ENCODE measurements at regions not wholly inside any gene's neighbourhood (a gene's known extent, or its start where the extent isn't known, plus 50 kb on each side); places are given as distances from the start of the nearest gene placed in this dataset.

DNA sequence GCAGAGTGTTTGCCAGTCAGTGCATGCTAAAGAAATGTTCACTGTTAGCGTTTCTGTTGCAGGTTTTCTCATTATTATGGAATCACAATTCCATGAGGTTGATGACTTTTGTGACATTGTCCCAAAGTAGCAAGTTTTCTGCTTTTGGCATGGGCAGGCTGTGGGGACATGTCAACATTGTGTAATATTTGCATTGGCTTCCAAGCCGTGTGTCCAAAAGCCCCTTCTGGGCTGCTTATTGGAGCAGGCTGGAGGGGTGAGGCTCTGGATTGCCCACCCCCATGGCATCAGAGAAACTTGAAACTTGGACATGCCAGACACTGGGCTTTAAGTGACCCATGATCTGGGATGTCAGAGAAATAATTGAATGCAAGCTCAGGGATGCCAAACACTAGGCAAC is 90.7 kb downstream of the RTL9 start:
- in situ Hi-C loops (cut with MboI) = loop anchor here (25.0 kb wide), 1 partner anchor 788 kb away; no protein-coding TSS in a partner anchor
- POLR2A ChIA-PET = no interaction called here
- no TSS peak for BruUV-seq (replicated peaks)

More for the DNA sequence above, 90.7 kb downstream of the RTL9 start:
- H3K36me3 ChIP-seq (ENCODE audit: control insufficient read depth, insufficient read depth, low read length) = no peaks in the 10 kb centered on the region
- TF ChIP-seq, protein P1, sequence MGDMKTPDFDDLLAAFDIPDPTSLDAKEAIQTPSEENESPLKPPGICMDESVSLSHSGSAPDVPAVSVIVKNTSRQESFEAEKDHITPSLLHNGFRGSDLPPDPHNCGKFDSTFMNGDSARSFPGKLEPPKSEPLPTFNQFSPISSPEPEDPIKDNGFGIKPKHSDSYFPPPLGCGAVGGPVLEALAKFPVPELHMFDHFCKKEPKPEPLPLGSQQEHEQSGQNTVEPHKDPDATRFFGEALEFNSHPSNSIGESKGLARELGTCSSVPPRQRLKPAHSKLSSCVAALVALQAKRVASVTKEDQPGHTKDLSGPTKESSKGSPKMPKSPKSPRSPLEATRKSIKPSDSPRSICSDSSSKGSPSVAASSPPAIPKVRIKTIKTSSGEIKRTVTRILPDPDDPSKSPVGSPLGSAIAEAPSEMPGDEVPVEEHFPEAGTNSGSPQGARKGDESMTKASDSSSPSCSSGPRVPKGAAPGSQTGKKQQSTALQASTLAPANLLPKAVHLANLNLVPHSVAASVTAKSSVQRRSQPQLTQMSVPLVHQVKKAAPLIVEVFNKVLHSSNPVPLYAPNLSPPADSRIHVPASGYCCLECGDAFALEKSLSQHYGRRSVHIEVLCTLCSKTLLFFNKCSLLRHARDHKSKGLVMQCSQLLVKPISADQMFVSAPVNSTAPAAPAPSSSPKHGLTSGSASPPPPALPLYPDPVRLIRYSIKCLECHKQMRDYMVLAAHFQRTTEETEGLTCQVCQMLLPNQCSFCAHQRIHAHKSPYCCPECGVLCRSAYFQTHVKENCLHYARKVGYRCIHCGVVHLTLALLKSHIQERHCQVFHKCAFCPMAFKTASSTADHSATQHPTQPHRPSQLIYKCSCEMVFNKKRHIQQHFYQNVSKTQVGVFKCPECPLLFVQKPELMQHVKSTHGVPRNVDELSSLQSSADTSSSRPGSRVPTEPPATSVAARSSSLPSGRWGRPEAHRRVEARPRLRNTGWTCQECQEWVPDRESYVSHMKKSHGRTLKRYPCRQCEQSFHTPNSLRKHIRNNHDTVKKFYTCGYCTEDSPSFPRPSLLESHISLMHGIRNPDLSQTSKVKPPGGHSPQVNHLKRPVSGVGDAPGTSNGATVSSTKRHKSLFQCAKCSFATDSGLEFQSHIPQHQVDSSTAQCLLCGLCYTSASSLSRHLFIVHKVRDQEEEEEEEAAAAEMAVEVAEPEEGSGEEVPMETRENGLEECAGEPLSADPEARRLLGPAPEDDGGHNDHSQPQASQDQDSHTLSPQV (IDR thresholded peaks at IDR 0.05) = no peak
- TF ChIP-seq ZNF133 (CRISPR knock-in tag; IDR thresholded peaks at IDR 0.05) (no peak), MEF2D (tag; conservative IDR thresholded peaks at IDR 0.05; ENCODE audit: low read depth) (no peak), POLR2G (IDR thresholded peaks at IDR 0.05; ENCODE audit: low read depth, low read length) (no peak), NCOA4 (IDR thresholded peaks at IDR 0.05; ENCODE audit: partially characterized antibody) (no peak), MECOM (CRISPR knock-in tag; IDR thresholded peaks at IDR 0.05) (no peak), ZC3H8 (IDR thresholded peaks at IDR 0.05) (no peak), NR2F6 (CRISPR knock-in tag; IDR thresholded peaks at IDR 0.05) (no peak), ZNF699 (CRISPR knock-in tag; IDR thresholded peaks at IDR 0.05; ENCODE audit: insufficient replicate concordance) (no peak), RBM39 (optimal IDR thresholded peaks at IDR 0.05; ENCODE audit: low read depth, low read length) (no peak)
- TF ChIP-seq, protein P2, sequence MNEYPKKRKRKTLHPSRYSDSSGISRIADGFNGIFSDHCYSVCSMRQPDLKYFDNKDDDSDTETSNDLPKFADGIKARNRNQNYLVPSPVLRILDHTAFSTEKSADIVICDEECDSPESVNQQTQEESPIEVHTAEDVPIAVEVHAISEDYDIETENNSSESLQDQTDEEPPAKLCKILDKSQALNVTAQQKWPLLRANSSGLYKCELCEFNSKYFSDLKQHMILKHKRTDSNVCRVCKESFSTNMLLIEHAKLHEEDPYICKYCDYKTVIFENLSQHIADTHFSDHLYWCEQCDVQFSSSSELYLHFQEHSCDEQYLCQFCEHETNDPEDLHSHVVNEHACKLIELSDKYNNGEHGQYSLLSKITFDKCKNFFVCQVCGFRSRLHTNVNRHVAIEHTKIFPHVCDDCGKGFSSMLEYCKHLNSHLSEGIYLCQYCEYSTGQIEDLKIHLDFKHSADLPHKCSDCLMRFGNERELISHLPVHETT (CRISPR knock-in tag; conservative IDR thresholded peaks at IDR 0.05 in 1 of 2, IDR thresholded peaks at IDR 0.05 in 1 of 2) = no peak
- FAIRE-seq = no peak
- no peaks in the 10 kb centered on the region for H3K79me2 ChIP-seq (ENCODE audit: control insufficient read depth, insufficient read depth, low read length)
- H4K20me1 ChIP-seq (replicated peaks; ENCODE audit: control insufficient read depth, insufficient read depth, low read length) = no peaks in the 10 kb centered on the region; the same call in 1 of the 2 replicates
- CTCF ChIA-PET (ENCODE audit: low intra/inter-chr PET ratio) = interaction anchor here (0.7 to 1.3 kb wide), 2 partner anchors 398 to 403 kb away, joined by 3 to 9 read pairs; no protein-coding TSS in a partner anchor
- no peak overlapping the region for H3K4me2 ChIP-seq (ENCODE audit: insufficient read depth, low read length)
- H3K9me1 ChIP-seq (ENCODE audit: control insufficient read depth, insufficient read depth, low read length) = no peaks in the 10 kb centered on the region
- no peak overlapping the region for H3K4me3 ChIP-seq
- H3K27me3 ChIP-seq (ENCODE audit: control insufficient read depth in 2 of 2, insufficient read depth in 2 of 2, low read length in 2 of 2) = peaks cover 8 to 24% of the 10 kb centered on the region in 2 experiments; a peak in 3 of 5 replicates
- H2AFZ ChIP-seq (ENCODE audit: low read depth, low read length) = no peak overlapping the region
- H3K9ac ChIP-seq (ENCODE audit: insufficient read depth in 1 of 2, low read depth in 2 of 2, low read length in 2 of 2) = no peak overlapping the region
- intact Hi-C loops (cut with micrococcal nuclease) = no loop called here
- ATAC-seq = no peak
- WGBS (ENCODE audit: insufficient coverage, low coverage, missing lambda C conversion rate) = 0% methylated on average over 2 of the region's 2 CpGs
- no peak overlapping the region for H3K27ac ChIP-seq (ENCODE audit: extremely low read depth, low read depth, low read length)
- no peaks in the 10 kb centered on the region for H3K4me1 ChIP-seq (replicated peaks in 1 of 2; ENCODE audit: control insufficient read depth in 2 of 2, insufficient read depth in 2 of 2, low read length in 2 of 2)
- DNase-seq (ENCODE audit: extremely low read depth in 1 of 4, low spot score in 3 of 4) = no peak
- no peaks in the 10 kb centered on the region for H3K9me3 ChIP-seq (replicated peaks; ENCODE audit: control insufficient read depth, insufficient read depth, low read depth, low read length)
